ENCODE measurements at regions not wholly inside any gene's neighbourhood (a gene's known extent, or its start where the extent isn't known, plus 50 kb on each side); places are given as distances from the start of the nearest gene placed in this dataset.
A peak's percentile ranks its signal among the peaks of the same experiment; 100 is the strongest.

DNA sequence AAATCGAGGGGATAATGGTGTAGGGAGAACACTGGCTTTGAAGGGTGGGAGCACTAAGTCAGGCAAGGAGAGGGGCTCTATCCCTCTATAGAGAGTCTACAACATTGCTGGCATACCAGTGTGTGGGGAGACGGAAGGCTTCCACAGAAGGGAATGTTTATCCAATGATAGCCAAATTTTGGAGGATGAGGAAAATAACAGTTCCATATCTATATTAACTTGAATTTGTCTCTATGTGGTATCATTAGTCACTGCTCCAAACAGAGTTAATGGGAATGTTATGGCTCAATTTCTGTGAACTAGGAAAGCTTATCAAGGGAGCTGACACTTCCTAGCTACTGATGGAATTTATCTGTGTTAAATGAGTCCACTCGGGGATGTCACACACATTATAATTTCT lies 208.9 kb upstream of the PHACTR1 start:
- Histone ChIP-seq H3K4me3 (no peak overlapping the region), H3K9ac (ENCODE audit: low read depth in 2 of 2, low read length in 2 of 2) (no peak overlapping the region), H3K36me3 (no peaks in the 10 kb centered on the region), H3K27ac (no peak overlapping the region), H3K27me3 (no peaks in the 10 kb centered on the region), H3K4me1 (no peaks in the 10 kb centered on the region), H3K9me3 (no peaks in the 10 kb centered on the region)
- TF ChIP-seq, protein P1, sequence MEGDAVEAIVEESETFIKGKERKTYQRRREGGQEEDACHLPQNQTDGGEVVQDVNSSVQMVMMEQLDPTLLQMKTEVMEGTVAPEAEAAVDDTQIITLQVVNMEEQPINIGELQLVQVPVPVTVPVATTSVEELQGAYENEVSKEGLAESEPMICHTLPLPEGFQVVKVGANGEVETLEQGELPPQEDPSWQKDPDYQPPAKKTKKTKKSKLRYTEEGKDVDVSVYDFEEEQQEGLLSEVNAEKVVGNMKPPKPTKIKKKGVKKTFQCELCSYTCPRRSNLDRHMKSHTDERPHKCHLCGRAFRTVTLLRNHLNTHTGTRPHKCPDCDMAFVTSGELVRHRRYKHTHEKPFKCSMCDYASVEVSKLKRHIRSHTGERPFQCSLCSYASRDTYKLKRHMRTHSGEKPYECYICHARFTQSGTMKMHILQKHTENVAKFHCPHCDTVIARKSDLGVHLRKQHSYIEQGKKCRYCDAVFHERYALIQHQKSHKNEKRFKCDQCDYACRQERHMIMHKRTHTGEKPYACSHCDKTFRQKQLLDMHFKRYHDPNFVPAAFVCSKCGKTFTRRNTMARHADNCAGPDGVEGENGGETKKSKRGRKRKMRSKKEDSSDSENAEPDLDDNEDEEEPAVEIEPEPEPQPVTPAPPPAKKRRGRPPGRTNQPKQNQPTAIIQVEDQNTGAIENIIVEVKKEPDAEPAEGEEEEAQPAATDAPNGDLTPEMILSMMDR (IDR thresholded peaks at IDR 0.05) = no peak
- intact Hi-C loops (cut with DNase I) = loop anchor here (10.0 kb wide), 1 partner anchor 203 kb away; no protein-coding TSS in a partner anchor
- no peak for DNase-seq

DNA sequence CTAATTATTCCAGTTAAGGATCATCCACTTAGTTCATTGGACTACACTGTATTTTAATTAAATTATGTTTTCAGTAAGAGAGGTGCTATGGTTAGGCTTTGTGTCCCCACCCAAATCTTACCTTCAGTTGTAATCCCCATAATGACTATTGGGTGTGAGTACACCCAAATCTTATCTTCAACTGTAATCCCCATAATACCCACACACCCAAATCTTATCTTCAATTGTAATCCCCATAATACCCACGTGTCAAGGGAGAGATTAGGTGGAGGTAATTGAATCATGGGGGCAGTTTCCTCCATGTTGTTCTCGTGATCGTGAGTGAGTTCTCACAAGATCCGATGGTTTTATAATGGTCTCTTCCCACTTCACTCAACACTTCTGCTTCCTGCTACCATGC lies 208.0 kb upstream of the PHACTR1 start:
- DNase-seq = no peak
- Histone ChIP-seq H3K9me3 (no peaks in the 10 kb centered on the region), H3K27me3 (no peaks in the 10 kb centered on the region), H3K9ac (ENCODE audit: low read depth in 2 of 2, low read length in 2 of 2) (no peak overlapping the region), H3K27ac (no peak overlapping the region), H3K4me3 (no peak overlapping the region), H3K36me3 (no peaks in the 10 kb centered on the region), H3K4me1 (no peaks in the 10 kb centered on the region)
- intact Hi-C loops (cut with DNase I) = loop anchor here (10.0 kb wide), 1 partner anchor 204 kb away; no protein-coding TSS in a partner anchor
- TF ChIP-seq, protein P1 (IDR thresholded peaks at IDR 0.05) = no peak

DNA sequence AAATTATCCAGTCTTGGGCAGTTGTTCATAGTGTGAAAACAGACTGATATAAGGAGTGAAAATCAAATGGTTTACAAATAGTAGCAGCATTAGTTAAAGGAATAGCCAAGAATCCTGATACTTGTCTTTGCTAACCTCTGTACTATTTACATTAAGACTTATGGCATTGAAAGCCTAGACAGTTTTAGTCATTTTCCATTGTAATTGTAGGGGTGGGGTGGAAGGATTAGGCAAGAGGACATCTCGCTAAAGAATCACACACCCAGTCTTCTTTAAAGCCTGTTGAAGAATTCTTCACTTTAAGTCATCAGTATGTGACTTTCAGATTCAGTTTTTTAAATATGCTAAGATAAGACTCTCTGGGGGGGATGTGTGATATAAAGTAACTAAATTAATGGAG lies 207.5 kb upstream of the PHACTR1 start:
- H3K27me3 ChIP-seq = no peaks in the 10 kb centered on the region

DNA sequence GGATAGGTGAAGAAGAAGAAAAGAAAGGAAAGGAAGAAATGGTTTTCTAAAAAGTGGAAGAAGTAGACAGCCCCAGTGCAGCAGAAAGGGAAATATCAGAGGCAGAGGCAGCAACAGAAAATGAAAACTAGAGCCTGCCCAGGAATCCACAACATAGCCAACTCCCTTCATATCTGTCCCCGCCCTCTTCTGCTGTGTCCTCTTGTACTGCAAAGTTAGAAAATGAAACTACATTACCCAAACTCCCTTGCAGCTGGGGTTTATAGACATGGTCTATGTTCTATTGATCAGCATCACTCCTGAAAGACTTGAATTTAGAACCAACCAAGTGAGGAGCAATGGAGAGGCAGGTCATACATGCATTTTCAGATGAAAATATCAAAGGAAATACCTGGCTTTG lies 200.5 kb upstream of the PHACTR1 start:
- DNase-seq = peak; percentile 41
- intact Hi-C loops (cut with DNase I) = no loop called here
- no peaks in the 10 kb centered on the region for H3K4me1 ChIP-seq
- no peaks in the 10 kb centered on the region for H3K27me3 ChIP-seq
- H3K27ac ChIP-seq = no peak overlapping the region
- TF ChIP-seq, protein P1 (IDR thresholded peaks at IDR 0.05) = no peak
- no peak overlapping the region for H3K9ac ChIP-seq (ENCODE audit: low read depth in 2 of 2, low read length in 2 of 2)
- no peaks in the 10 kb centered on the region for H3K36me3 ChIP-seq
- no peak overlapping the region for H3K4me3 ChIP-seq
- H3K9me3 ChIP-seq = no peaks in the 10 kb centered on the region

More for the DNA sequence above, 207.5 kb upstream of the PHACTR1 start:
- Histone ChIP-seq H3K4me1 (no peaks in the 10 kb centered on the region), H3K36me3 (no peaks in the 10 kb centered on the region), H3K9ac (ENCODE audit: low read depth in 2 of 2, low read length in 2 of 2) (no peak overlapping the region), H3K9me3 (no peaks in the 10 kb centered on the region), H3K4me3 (no peak overlapping the region), H3K27ac (no peak overlapping the region)
- intact Hi-C loops (cut with DNase I) = loop anchor here (10.0 kb wide), 1 partner anchor 204 kb away; no protein-coding TSS in a partner anchor
- TF ChIP-seq, protein P1 (IDR thresholded peaks at IDR 0.05) = no peak
- no peak for DNase-seq

DNA sequence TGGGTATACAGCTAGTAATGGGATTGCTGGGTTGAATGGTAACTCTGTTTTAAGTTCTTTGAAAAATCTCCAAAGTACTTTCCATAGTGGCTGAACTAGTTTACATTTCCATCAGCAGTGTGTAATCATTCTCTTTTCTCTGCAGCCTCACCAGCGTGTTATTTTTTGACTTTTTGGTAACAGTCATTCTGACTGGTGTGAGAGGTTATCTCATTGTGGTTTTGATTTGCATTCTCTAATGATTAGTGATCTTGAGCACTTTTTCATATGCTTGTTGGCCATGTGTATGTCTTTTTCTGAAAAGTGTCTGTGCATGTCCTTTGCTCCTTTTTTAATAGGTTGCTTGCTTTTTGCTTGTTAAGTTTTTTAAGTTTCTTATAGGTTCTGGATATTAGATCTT lies 194.2 kb upstream of the PHACTR1 start:
- Histone ChIP-seq H3K36me3 (no peaks in the 10 kb centered on the region), H3K27ac (no peak overlapping the region), H3K9me3 (no peaks in the 10 kb centered on the region), H3K27me3 (no peaks in the 10 kb centered on the region), H3K9ac (ENCODE audit: low read depth in 2 of 2, low read length in 2 of 2) (no peak overlapping the region), H3K4me1 (no peaks in the 10 kb centered on the region), H3K4me3 (no peak overlapping the region)
- TF ChIP-seq, protein P1 (IDR thresholded peaks at IDR 0.05) = no peak
- no peak for DNase-seq
- intact Hi-C loops (cut with DNase I) = no loop called here
